AG08396 (cell line): ENCODE measurements at regions not wholly inside any gene's neighbourhood (a gene's known extent, or its start where the extent isn't known, plus 50 kb on each side); places are given as distances from the start of the nearest gene placed in this dataset.
A peak's percentile ranks its signal among the peaks of the same experiment; 100 is the strongest.

ENCODE experiments used
- DNase-seq: peaks from one replicate; pipeline ENCODE4 v3.0.0; 2012; ENCODE audit warnings: low spot score, mixed read lengths

DNA sequence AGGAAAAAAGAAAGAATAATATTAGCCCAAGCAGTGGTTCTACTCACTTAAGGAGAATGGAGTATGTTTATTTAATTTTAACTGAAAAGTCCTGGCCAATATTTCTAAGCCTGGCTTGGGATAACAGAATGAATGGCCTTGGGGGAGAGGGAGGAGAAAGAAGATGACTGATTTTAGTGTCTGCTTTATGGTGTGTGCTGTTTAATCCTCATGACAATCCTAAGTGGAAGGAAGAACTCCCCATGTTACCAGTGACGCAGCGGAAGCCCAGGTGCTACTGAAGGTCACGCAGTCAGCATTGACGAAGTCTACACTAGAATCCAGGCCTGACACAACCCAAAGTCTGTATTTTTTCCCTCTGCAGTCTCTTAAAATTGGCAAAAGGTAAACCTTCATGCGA is 50.5 kb downstream of the PALM2AKAP2 start:
- DNase-seq = no peak

DNA sequence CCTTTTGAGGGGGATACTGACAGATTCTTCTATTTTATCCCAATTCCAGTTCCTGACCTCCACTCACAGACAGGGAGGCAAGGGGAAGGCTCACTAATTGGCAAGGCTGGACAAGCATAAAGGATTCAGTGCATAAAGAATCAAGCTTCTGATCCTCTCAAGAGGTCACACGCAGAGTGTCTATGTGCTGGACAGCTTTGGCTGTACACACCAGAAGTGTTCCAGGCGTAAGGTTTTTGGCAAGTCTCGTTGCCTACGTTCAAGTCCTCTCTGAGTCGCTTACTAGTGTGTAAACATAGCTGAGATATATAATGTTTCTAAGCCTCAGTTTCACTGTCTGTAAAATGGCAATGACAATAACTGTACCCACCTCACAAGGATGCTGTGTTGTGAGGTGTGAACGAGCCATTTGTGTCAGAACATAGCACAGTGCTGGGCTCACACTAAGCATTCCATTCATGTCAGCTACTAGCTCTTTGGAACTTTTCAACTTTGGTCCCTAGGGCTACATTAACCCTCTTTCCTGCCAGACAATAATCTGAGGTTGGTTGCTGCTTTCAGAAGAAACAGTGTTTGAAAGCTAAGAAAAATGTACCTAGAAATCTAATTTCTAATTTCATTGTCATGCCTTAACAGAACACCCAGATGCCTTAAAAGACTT is 52.1 kb downstream of the PALM2AKAP2 start:
- DNase-seq = no peak

DNA sequence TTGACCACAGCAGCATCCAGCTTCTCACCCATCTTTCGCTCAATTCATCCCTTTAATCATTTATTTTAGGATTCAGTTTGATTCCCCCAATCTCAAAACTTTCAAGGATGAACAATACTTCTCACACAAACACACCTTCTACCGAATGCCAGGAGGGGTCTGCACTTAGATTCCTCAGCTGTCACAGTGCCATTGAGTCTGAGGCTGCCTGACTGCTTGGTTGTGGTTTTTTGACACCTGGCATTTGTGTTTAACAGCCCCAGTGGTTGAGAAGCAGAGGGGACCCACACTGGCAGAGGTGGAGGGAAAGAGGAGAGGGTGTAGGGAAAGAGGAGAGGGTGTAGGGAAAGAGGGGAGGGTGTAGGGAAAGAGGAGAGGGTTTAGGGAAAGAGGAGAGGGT is 54.9 kb downstream of the PALM2AKAP2 start:
- DNase-seq = no peak

DNA sequence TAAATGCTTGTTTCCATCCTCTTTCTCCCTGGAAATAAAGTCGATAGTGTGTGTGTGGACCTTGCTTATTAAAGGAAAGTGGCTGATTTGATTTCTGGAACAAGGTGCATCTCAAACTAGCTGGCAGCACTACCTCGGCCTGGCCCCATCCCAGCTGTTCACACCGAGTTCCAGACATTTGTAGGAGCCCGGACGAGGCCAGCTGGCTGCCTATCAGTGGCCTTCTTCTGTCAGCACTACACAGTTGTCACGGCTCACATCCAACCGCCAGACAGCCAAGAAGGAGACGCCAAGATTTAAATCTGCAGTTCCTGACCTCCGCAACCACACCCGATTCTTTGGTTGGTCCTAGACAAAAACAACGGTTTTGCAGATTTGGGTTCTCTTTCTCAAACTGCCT is 63.6 kb downstream of the PALM2AKAP2 start:
- no peak for DNase-seq

DNA sequence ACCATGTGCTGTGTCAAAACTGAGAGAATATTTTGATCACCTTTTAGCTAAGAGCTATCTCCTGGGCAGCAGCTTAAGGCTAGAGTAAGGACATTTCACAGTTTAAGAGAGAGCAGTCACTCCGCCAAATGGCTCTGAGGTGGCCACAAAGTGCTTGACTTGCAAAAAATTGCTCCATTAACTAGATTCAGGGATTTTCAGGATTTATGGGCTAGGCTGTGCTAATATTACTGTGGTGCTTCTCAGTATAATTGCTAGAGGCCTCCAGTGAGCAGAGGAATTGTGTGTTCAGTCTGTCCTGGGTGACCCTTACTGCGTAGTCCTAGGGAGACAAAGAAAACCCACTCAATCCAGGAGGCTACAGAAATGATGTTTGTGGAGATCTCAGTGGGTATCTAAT is 65.2 kb downstream of the PALM2AKAP2 start:
- DNase-seq = no peak

DNA sequence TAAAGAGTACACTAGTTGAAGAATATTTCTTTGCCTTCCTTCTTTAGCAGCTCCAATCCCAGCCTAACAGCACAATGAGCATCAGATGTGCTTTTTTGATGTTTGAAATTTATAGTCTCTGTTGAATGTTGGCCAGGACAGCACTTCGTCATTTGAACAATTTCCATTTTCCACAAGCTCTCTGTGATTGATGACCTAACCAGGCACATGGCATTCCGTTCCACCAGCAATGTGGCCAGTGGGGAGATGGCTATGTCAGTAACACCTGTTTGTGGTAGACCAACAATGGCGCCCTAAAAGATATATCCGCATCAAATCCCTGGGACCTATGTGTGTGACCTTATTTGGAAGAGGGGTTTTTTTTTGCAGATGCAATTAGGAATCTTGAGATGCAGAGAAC is 66.8 kb downstream of the PALM2AKAP2 start:
- DNase-seq = no peak

DNA sequence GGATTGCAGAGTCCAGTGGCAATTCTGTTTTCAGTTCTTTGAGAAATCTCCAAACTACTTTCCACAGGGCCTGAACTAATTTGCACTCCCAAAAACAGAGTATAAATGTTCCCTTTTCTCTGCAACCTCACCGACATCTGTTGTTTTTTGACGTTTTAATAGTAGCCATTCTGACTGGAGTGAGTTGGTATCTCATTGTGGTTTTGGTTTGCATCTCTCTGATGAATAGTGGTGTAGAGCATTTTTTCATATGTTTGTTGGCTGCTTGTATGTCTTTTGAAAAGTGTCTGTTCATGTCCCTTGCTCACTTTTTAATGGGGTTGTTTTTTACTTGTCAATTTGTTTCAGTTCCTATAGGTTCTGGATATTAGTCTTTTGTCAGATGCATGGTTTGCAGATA is 72.6 kb downstream of the PALM2AKAP2 start:
- DNase-seq = no peak

DNA sequence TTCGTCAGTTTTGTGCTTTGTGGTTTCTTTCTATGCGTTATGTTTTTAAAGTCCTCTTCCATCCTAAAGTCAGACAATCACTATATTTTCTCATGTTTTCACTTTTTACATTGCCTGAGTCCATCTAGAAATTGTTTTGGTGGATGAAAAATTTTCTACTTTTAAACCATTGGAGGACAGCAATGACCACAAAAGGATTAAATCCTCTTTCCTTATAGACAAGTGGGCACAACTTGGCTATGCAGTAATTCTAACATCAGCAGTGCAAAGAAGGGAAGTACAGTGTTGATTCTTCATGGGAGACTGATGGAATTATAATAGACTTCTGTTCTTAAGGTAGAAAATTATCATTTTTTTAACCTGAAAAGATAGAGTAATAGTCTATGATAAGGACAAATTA is 75.5 kb downstream of the PALM2AKAP2 start:
- DNase-seq = no peak

DNA sequence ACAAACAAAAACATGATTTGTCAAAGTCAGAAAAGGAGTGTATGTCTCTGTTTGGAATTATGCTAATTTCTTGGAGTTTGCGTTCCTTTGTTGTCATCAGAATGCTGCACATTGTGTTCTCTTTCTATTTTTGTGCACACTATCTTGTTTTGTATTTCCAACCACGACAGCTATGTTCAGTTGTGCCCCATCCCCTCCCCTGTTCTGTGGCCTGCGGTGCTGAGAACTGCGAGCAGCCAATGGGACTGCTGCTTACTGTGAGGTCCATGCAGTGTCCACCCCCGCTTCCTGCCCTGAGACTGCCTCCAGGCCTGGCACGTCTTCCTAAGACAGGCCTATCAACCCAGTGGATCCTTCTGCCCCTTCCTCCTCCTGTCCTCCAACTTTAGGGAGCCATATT is 76.8 kb downstream of the PALM2AKAP2 start:
- peak; percentile 47 for DNase-seq

DNA sequence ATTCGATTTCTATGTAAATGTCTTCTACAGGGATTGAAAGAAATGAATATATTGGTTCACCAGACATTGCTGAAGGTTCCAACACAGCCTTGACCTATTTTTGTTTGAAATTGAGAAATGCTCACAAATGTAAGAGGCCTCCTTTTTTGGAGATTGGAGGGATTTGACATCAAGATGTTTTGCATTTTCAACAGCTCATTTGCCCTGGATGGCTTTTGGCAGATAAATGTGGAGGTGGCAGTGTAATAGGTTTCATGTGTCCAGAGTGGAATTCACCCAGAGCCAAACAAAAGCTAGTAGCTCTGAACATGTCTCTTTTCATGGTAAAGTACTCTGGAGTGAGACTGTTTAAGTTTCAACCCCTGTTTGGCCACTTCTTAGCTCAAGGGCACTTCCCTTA is 77.3 kb downstream of the PALM2AKAP2 start:
- no peak for DNase-seq

DNA sequence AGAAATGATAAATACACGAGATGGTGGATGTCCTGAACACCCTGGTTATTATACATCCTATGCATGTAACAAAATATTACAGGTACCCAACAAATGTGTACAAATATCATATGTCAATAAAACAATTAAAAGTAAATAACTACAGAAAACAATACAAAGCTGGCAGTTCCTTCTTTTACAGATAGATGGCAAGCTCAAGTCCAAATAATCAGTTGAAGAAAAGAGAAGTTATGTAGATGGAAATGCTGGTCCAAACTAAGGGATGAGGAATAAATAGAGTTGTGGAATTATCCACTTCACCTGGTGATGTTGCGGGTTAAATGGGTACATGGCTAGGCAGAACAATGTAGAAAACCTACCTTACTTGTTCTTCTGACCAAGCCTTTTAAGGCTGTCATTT is 79.4 kb downstream of the PALM2AKAP2 start:
- no peak for DNase-seq

DNA sequence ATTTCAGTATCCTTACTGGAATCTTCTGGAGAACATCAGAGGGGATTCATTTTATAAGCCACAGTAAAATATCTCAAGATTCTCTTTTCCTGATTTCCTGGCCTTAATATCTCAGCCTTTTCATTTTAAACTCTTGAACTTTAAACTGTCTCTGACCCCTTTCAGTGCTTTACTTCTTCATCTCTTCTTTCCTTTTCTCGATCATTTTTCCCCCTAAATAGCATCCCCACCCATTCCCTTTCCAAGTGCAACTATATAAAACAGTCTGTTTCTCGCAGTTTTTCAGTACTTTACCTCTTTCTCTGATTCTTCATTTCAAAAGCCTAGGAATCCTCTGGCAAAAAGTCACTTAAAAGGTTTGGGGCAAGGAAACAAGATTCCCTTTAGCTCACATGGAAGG is 80.5 kb downstream of the PALM2AKAP2 start:
- no peak for DNase-seq

DNA sequence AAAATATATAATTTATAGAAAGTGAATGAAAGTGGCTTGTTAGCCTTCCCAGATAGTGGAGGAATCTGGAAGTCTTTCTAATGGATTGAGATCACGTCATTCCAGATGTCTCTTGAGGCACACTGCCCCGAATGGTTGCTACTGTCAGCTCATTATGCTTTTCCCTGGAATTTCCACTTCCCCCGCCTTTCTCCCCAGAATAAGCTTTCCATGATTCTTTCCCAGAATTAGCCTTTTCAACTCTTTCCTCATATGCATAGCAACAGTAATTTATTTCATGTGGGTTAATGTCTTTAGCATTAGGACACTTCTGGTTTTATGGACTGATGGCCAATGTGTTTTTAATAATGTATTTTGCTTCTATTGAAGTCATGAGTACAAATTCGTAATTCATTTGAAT is 81.5 kb downstream of the PALM2AKAP2 start:
- no peak for DNase-seq

DNA sequence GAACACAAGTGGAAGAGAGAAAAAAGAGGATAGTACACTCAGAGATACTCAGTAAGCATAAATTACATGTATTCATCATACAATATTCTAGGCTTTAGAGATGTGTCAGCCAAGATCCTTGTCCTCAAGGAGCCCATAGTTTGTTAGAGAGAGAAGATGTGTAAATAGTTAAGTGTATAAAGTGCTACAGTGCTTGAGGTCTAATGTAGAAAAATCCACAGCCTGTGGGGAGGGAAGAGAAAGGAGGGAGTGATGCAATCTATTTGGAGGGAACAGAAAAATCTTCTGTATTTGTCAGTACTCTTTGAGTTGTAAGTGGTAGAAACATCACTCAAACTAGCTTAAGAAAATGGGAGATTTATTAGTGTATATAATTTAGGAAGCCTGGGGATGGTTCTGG is 81.9 kb downstream of the PALM2AKAP2 start:
- no peak for DNase-seq

DNA sequence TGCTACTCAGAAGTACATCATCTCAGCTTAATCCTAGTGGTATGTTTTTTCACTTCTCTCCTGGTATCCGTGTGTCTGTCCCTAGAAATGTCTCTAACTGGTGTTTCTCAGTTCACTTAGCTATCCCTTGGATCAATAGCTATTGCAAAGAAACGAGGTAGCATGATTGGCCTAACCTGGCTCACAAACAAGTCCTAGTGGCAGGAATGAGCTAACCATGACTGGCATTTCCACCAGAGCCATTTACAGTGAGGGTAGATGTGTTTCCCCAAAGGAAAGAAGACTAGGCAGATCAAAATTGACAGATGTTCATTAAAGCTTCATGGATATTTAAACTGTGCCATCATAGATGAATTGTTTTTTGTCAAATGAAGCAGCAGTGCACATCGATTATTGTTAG is 82.5 kb downstream of the PALM2AKAP2 start:
- DNase-seq = no peak

DNA sequence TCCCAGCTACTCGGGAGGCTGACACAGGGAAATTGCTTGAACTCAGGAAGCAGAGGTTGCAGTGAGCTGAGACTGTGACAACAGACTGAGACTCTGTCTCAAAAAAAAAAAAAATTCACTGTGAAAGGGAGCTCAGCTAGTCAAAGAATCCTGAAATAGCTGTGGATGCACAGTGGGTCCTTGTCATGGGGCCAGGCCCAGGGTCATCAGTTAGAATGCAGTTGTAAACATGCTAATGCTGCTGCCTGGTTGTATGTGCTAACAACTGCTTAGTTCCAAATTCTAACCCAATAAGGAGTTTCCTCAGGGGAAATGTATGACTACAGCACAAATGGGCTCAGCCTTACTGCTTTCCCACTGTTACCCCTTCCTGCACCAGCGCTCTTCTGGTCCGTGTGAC is 84.0 kb downstream of the PALM2AKAP2 start:
- no peak for DNase-seq

DNA sequence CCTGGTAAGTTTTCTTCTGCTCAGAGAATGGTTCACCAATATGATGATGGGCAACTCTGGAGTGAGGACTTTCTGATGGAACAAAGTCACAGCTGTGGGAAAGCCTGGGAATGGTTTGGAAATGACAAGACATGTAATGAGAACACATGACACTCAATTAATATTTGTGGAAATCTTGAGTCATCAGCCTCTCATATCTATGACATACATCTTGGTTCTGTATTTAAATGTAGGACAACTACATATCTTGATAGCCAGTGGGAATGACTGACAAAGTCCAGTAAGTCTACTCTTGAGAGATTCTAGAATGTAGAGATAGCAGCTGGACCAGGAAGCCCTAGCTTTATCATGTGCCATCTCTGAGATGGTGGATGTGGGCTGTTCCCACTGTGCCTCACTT is 85.5 kb downstream of the PALM2AKAP2 start:
- DNase-seq = no peak

DNA sequence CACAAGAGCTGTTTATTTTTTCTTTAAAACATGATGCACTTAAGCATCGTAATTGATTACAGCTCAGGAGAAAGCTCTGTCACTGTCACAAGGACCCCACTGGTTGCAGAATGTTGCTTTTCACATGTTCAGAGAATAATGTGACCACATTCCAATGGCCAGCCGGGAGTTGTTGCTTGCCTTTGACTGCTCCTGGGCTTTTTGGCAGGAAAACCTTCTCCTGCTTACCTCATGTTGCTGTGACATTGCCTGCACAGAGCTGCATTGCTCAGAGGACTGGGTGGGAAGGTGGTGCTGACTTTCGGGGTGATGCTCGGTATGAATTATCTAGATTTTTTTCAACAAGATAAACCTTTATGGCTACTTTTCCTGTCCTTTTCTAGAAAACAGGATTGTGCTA is 88.2 kb downstream of the PALM2AKAP2 start:
- DNase-seq = peak; percentile 54

DNA sequence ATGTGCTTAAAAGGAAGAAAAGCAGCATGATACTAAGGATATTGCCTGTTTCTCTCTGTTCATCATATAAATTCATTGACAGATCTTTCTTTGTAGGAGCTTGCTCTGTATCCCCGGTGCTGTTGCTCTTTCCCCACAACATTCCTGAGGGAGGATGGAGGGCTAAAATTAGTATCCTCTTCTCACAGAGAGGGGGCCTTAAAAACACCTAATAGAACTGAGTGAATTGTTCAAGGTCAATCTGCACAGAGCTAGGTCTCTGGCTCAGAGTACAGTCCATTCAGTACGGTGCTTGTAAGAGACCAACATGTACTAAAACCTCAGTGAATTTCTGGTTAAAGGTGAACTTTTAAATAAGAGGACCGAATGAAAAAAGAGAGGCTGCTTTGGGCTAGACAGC is 88.7 kb downstream of the PALM2AKAP2 start:
- DNase-seq = no peak

DNA sequence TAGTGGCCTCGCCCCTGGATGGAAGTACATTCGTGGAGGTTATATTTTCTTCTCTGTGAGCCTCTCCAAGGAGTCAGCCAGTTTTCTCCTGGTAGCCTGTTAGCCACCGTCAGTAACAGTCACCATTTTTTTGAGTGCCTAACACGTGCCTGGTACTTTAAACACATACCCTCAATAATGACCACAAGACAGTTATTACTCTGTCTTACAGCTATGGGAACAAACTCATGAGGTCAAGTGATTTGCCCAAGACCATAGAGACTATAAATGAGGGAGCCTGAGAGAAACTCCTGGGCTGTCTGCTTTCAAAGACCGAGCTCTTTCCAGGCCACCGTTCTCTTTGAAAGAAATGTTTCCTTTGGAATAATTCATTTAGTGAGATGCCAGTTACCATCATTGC is 90.4 kb downstream of the PALM2AKAP2 start:
- DNase-seq = no peak

DNA sequence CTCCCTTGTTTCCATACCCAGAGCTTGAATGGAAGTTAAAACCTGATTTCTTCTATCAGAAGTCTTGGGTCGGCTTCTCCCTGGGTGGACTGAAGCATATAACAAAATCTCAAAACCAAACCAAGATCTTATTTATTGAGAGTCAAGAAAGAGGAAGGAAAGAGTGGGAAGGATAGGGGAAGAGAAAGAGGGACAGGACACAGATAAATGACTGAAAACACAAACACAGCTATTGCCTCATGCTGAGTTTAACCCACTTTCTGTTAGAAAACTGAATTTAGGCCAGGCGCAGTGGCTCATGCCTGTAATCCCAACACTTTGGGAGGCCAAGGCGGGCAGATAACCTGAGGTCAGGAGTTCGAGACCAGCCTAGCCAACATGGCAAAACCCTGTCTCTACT is 92.9 kb downstream of the PALM2AKAP2 start:
- no peak for DNase-seq

DNA sequence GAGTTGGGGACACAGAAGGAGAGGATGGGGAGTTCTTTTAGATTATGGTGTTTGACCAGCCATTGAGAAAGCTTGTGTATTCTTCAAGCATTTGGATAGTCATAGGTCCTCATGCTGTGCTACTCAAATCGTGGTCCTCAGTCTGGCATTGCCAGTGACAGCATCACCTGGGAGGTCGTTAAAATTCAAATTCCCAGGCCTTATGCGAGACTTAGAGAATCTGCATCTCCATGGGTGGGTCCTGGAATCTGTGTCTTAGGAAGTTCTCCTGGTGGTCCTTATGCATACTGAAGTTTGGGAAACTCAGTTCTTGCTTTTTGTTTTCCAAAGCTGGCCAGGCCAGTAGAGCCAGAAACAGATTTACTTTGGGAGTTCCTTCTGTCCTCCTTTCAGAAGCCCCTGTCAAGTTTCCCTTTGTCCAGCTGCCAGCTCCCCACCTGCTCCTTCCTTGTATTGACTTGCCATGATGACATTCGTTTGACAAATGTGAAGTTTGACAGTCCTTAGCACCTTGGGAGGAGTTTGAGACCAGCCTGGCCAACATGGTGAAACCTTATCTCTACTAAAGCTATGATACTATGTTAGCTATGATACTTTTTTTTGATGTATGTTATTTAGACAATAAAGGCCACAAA is 95.6 kb downstream of the PALM2AKAP2 start:
- DNase-seq = no peak

DNA sequence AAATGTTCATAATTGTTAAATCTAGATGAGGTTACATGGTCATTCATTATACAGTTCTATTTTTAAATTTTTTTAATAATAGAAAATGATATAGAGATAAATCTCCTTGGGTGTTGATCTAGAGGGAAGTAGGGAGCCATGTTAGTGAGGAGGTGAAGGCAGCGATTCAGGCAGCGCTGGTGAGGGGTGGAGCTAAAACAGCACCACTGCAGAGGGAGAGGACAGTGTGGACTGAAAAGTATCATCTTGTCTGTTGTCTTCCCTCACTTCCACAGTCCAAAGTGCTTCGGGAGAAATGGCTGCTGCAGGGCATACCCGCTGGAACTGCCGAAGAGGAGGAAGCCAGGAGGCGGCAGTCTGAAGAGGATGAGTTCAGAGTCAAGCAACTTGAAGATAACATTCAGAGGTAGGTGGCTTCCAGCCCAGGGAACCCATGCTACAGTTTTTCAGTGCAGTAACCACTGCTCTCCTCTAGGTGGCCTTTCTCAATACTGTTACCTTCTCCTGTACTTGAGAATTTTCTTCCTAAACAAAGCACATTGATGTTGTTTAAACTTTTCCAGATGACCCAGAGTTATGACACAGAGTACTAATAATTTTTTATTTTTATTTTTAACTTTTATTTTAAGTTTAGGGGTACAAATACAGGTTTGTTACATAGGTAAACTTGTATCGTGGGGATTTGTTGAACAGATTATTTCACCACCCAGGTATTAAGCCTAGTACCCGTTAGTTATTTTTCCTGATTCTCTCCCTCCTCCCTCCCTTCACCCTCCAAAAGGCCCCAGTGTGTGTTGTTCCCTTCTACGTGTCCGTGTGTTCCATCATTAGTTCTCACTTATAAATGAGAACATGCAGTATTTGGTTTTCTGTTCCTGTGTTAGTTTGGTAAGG is 100.5 kb downstream of the PALM2AKAP2 start:
- peak; percentile 31 for DNase-seq
